Stimulated activated CD8-positive, alpha-beta memory T cell treated with anti-CD3 and anti-CD28 coated beads, Interleukin-7, amount 100 ng/mL, for 48 hours (primary cell): ENCODE measurements at regions not wholly inside any gene's neighbourhood (a gene's known extent, or its start where the extent isn't known, plus 50 kb on each side); places are given as distances from the start of the nearest gene placed in this dataset.
"Not testable (repeated sequence)": the region's sequence is repeated elsewhere in the genome, so short reads cannot be mapped to it uniquely, and the experiment has no call there.

Source experiments
- DNase-seq, 2 donors: peaks; one replicate each; pipeline ENCODE4 v3.0.0-alpha.2; 2020; ENCODE audit warnings: low read depth in 1 of 2; ENCODE audit errors: extremely low read depth in 1 of 2

DNA sequence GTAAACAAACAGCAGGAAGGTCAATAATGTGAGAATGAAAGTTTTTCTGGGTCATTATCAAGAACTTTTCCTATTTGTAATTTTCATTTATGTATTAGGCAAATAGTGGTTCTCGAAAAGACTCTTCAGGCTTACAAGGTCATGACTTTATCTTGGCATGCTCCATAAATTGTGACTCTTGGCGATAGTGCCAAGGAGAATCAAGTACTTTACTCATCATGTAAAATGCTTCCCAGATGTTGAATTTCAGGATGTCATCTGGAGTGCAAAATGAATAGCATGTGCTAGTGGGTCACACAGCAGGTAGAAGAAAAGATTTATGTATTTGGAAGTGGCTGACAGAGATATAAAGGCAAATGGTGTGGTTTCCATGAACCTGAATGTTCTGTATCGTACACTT lies 1492.7 kb upstream of the PCDH20 start:
- no peak for DNase-seq

- no peak for DNase-seq
Measured at GRCh38 chr13:62906896-62907295, 1491.2 kb upstream of the PCDH20 start.

DNA sequence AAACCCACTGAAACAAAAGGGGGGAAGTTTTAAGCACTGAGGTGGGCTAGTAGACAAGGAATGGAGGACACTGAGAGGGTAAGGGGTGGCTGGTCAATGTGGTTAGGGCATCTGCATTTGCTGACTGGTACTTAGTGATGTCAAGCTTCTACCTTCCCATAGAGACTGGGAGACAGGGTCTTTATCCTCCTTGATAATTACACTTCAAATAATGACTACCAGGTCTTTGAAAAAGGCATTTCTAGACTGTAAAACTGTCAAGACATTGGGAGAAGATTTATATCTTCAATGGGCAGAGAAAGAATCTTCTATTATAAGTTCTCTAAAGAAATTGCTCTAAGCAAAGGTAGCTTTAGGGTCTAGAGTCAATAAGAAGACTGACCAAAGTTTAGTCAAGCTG lies 1490.8 kb upstream of the PCDH20 start:
- no peak for DNase-seq

GRCh38 chr13:62887046-62887445 lies 1471.4 kb upstream of the PCDH20 start:
- no peak for DNase-seq

GRCh38 chr13:62879071-62879470 lies 1463.4 kb upstream of the PCDH20 start:
- no peak for DNase-seq

DNA sequence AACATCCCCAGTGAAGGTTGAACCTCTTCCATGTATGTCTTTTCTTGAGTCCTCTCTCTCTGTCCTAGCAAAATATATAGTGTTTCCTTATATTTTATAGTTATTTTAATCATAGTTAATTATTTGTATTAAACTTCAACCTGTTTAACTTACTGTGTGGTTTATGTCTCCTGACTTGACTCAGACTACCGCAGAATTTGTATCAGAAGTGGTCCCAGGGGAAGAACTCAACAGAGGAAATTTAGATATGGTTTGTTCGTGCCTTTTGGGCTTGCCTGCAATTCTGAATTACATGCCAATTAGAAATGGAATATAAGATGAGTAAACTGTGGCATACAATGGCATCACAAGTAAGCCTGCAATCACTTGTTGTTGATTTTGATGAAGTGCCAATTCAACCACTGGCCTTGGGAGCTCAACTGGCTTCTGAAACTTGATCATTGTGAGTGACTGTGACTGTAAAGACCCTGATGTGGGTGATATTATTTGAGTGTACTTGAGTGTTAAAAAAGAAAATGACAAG lies 1459.5 kb upstream of the PCDH20 start:
- no peak for DNase-seq

GRCh38 chr13:62850331-62850730 lies 1434.7 kb upstream of the PCDH20 start:
- no peak for DNase-seq

GRCh38 chr13:62847520-62847919 lies 1431.9 kb upstream of the PCDH20 start:
- DNase-seq: no peak

- DNase-seq: no peak
Measured at GRCh38 chr13:62846302-62846701, 1430.7 kb upstream of the PCDH20 start.

DNA sequence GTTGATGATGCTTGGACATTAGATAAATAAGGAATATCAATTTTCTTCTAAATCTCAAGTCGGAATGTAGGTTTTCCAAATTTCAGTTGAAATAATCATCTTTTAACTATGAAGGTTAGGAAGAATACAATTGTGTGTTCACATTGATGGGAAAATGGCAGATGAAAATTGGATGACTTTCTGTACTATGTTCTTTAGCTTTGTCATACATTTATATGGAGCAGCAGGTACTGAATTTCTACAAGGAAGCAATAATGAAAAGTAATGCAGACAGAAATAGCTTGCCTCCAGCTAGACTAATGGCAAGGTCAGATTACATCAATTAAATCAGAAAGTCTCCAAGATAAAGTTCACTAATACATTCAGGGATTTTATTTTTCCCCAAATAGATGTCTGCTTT lies 1423.7 kb upstream of the PCDH20 start:
- DNase-seq: no peak

GRCh38 chr13:62838929-62839328 lies 1423.3 kb upstream of the PCDH20 start:
- DNase-seq: no peak

GRCh38 chr13:62837895-62838294 lies 1422.2 kb upstream of the PCDH20 start:
- no peak for DNase-seq

DNA sequence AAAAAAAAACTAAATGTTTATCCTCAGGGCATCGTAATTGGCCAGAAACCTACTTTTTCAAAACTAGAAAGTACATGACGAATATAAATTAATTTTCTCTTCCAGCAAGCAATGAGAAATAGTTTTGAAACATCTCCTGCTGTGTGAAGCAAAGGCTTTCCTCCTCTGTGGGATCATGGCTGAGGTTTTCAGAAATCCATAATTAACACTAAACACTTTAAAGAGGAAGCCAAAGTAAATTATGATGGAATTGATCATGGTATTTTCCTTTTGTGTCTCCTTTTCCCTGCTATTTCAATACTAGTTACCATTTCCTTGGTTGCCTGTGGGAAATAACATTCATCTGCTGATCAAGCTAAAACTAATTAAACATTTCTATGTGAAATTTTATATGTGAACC lies 1413.8 kb upstream of the PCDH20 start:
- DNase-seq: no peak

DNA sequence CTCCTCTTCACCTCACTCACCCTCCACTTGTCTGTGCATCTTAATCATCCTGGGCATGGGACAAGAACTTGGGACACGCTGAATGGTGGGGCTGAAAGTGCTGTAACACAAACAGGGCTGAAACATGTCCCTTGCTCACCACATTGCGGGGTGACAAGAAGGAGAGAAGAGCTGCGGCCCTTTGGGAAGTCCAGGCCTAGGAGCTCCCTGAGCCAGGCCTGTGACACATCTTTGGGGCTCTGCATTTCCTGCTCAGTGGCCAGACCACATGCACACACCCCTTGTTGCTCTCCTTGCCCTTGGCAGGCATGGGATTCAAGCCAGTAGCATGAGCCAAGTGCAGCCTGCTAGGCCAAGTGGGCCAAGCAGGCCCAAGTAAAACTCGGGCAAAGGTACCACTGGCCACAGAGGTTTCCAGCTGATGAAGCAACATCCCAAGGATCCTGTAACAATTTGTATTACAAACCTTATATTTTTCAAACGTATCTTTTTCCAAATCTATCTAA lies 1384.3 kb upstream of the PCDH20 start:
- no peak for DNase-seq

GRCh38 chr13:62799038-62799535 lies 1383.4 kb upstream of the PCDH20 start:
- DNase-seq: no peak

- no peak for DNase-seq
Measured at GRCh38 chr13:62793850-62794249, 1378.2 kb upstream of the PCDH20 start.

DNA sequence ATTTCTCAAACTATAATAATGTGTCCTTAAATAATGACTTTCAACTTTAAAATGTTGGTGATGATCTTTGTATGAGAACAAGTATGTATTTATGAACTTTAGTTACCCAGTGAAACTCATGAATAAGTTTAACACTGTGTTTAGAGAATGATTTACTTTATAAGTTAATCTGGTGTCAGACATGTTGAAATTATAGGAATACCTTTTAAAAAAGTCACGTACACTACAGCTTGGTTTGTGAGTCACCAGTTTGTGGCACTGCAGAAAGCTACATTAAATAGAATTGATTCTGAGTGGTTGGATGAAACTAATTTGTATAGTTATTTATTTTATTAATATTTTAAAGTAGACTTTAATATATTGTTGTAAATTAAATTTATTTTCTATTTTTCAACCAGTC lies 1366.2 kb upstream of the PCDH20 start:
- no peak for DNase-seq

DNA sequence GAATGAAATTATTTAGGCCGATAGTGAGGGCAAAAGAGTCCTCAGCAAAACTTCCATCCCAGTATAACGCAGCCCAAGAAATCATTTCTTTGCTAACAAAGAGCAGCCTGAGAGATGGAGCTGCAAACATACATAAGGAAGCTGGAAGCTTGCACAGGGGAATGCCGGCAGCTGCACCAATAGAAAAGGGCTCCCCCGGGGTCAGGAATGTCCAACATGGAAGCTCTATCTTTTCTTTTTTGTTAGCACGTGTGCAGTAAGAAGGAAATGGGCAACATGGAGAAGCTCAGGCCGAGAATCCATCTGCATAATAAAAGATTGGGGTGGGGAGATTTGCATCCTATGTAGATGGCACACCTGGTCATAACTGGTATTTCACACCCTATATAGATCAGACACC lies 1363.5 kb upstream of the PCDH20 start:
- DNase-seq: no peak

- DNase-seq: no peak
Measured at GRCh38 chr13:62767473-62767872, 1351.8 kb upstream of the PCDH20 start.

GRCh38 chr13:62760724-62761123 lies 1345.1 kb upstream of the PCDH20 start:
- no peak for DNase-seq

- no peak for DNase-seq
Measured at GRCh38 chr13:62747629-62748028, 1332.0 kb upstream of the PCDH20 start.

DNA sequence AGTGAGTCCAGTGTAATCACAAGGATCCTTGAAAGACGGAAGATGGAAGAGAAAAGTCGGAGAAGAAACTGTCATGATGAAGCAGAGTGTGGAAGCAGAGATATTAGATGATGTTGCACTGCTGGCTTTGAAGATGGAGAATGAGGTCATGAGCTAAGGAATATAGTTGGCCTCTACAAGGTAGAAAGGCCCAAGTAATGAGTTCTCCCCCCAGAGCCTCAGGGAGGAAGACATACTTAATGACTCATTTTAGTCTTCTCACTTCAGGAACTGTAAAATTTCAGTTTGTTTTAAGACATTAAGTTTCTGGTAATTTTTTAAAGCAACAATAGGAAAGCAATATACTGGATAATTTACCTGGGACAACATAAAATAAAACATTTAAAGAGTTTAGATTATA lies 1331.5 kb upstream of the PCDH20 start:
- DNase-seq: no peak

GRCh38 chr13:62729746-62730145 lies 1314.1 kb upstream of the PCDH20 start:
- DNase-seq: not testable (repeated sequence)
